ENCODE measurements at regions not wholly inside any gene's neighbourhood (a gene's known extent, or its start where the extent isn't known, plus 50 kb on each side); places are given as distances from the start of the nearest gene placed in this dataset.

DNA sequence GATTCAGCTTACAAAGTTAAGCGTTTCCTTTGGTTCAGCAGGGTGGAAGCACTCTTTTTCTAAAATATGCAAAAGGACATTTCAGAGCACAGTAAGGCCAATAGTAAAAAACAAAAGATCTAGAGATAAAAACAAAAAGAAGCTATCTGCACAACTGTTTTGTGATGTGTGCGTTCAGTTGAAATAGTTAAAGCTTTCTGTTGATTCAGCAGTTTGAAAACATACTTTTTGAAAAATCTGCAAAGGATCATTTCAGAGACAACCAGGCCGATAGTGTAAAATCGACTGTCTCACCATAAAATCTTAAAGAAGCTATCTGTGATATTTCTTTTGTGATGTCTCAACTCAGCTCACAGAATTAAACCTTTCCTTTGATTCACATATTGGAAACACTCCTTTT is 300.0 kb upstream of the ALG10B start:
- Histone ChIP-seq H3K79me2 (no peaks in the 10 kb centered on the region), H3K36me3 (ENCODE audit: control insufficient read depth, insufficient read depth, low read length) (no peaks in the 10 kb centered on the region), H2AFZ (no peak overlapping the region), H3K27me3 (ENCODE audit: control insufficient read depth, insufficient read depth, low read length) (no peaks in the 10 kb centered on the region), H3K9ac (no peak overlapping the region), H3K27ac (no peak overlapping the region), H3K4me1 (no peaks in the 10 kb centered on the region), H3K4me3 (ENCODE audit: low read depth, low read length) (no peak overlapping the region), H3K4me2 (ENCODE audit: low read length) (no peak overlapping the region), H3K9me3 (ENCODE audit: control insufficient read depth, low read length) (no peaks in the 10 kb centered on the region)
- TF ChIP-seq, protein P1, sequence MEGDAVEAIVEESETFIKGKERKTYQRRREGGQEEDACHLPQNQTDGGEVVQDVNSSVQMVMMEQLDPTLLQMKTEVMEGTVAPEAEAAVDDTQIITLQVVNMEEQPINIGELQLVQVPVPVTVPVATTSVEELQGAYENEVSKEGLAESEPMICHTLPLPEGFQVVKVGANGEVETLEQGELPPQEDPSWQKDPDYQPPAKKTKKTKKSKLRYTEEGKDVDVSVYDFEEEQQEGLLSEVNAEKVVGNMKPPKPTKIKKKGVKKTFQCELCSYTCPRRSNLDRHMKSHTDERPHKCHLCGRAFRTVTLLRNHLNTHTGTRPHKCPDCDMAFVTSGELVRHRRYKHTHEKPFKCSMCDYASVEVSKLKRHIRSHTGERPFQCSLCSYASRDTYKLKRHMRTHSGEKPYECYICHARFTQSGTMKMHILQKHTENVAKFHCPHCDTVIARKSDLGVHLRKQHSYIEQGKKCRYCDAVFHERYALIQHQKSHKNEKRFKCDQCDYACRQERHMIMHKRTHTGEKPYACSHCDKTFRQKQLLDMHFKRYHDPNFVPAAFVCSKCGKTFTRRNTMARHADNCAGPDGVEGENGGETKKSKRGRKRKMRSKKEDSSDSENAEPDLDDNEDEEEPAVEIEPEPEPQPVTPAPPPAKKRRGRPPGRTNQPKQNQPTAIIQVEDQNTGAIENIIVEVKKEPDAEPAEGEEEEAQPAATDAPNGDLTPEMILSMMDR (IDR thresholded peaks at IDR 0.05) = no peak

GRCh38 chr12:38025916-38026315 is 290.7 kb upstream of the ALG10B start:
- no peaks in the 10 kb centered on the region for H3K4me1 ChIP-seq
- no peak overlapping the region for H2AFZ ChIP-seq
- no peak overlapping the region for H3K4me3 ChIP-seq (ENCODE audit: low read depth, low read length)
- no peak overlapping the region for H3K9ac ChIP-seq
- no peak overlapping the region for H3K27ac ChIP-seq
- no peaks in the 10 kb centered on the region for H3K36me3 ChIP-seq (ENCODE audit: control insufficient read depth, insufficient read depth, low read length)
- no peaks in the 10 kb centered on the region for H3K27me3 ChIP-seq (ENCODE audit: control insufficient read depth, insufficient read depth, low read length)
- TF ChIP-seq, protein P1 (IDR thresholded peaks at IDR 0.05) = no peak
- H3K79me2 ChIP-seq = no peaks in the 10 kb centered on the region
- no peaks in the 10 kb centered on the region for H3K9me3 ChIP-seq (ENCODE audit: control insufficient read depth, low read length)
- no peak overlapping the region for H3K4me2 ChIP-seq (ENCODE audit: low read length)

GRCh38 chr12:38053113-38053512 is 263.5 kb upstream of the ALG10B start:
- Histone ChIP-seq H3K27me3 (ENCODE audit: control insufficient read depth, insufficient read depth, low read length) (no peaks in the 10 kb centered on the region), H3K4me3 (ENCODE audit: low read depth, low read length) (no peak overlapping the region), H3K9me3 (ENCODE audit: control insufficient read depth, low read length) (no peaks in the 10 kb centered on the region), H3K36me3 (ENCODE audit: control insufficient read depth, insufficient read depth, low read length) (no peaks in the 10 kb centered on the region), H3K4me2 (ENCODE audit: low read length) (no peak overlapping the region), H3K9ac (no peak overlapping the region), H3K27ac (no peak overlapping the region), H3K4me1 (no peaks in the 10 kb centered on the region), H3K79me2 (no peaks in the 10 kb centered on the region), H2AFZ (no peak overlapping the region)
- TF ChIP-seq, protein P1 (IDR thresholded peaks at IDR 0.05) = no peak

GRCh38 chr12:38053655-38054464 is 262.7 kb upstream of the ALG10B start:
- H3K4me1 ChIP-seq = no peaks in the 10 kb centered on the region
- H3K36me3 ChIP-seq (ENCODE audit: control insufficient read depth, insufficient read depth, low read length) = no peaks in the 10 kb centered on the region
- H3K4me3 ChIP-seq (ENCODE audit: low read depth, low read length) = no peak overlapping the region
- H2AFZ ChIP-seq = no peak overlapping the region
- H3K27me3 ChIP-seq (ENCODE audit: control insufficient read depth, insufficient read depth, low read length) = no peaks in the 10 kb centered on the region
- TF ChIP-seq, protein P1 (IDR thresholded peaks at IDR 0.05) = no peak
- H3K9me3 ChIP-seq (ENCODE audit: control insufficient read depth, low read length) = no peaks in the 10 kb centered on the region
- H3K4me2 ChIP-seq (ENCODE audit: low read length) = no peak overlapping the region
- H3K9ac ChIP-seq = no peak overlapping the region
- no peak overlapping the region for H3K27ac ChIP-seq
- no peaks in the 10 kb centered on the region for H3K79me2 ChIP-seq

Measured in parathyroid adenoma (tissue), 2 donors.